ENCODE measurements at regions not wholly inside any gene's neighbourhood (a gene's known extent, or its start where the extent isn't known, plus 50 kb on each side); places are given as distances from the start of the nearest gene placed in this dataset.

DNA sequence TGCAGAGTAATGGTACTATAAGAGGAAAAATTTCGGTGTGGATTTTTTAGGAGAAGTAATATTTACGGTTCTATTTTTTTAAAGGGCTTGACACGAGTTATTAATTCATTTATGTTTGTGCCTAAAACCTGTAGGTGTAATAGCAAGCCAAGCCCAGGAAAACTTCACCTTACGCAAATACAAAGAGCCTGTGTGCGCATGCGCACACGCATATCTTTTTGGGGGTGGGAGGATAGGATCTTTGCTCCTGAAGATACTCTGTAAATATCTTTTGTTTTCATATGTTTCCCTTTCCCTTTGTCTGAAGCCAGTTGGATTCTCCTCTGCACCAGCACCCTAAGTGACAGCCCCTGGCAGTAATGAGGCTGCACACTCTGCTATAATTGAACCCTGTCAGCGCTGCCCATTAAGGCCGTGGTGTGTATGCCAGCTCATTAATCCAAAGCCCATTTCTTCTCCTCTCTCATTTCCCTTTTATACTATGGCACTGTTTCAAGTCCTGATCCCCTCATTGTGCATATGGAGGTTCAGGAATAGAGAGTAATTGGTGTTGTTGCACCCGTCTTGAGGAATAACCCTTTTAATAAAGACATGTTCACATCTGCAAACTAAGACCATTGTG is 327.2 kb upstream of the E2F7 start:
- FAIRE-seq, result no peak
- no peak for DNase-seq (ENCODE audit: insufficient read length, low spot score)
- no peak for TF ChIP-seq TAF1 (IDR thresholded peaks at IDR 0.05; ENCODE audit: low read depth, low read length)
- no peak for TF ChIP-seq SPI1 (IDR thresholded peaks at IDR 0.05; ENCODE audit: low read depth, low read length)
- TF ChIP-seq POLR2AphosphoS5 (IDR thresholded peaks at IDR 0.05; ENCODE audit: low read depth, low read length), result no peak
- no peak for TF ChIP-seq POLR2A (IDR thresholded peaks at IDR 0.05; ENCODE audit: low read depth, low read length)
- TF ChIP-seq PAX5 (IDR thresholded peaks at IDR 0.05; ENCODE audit: insufficient read depth, low read length, severe bottlenecking), result no peak
- no peak for TF ChIP-seq POU2F2 (IDR thresholded peaks at IDR 0.05; ENCODE audit: low read depth, low read length)

DNA sequence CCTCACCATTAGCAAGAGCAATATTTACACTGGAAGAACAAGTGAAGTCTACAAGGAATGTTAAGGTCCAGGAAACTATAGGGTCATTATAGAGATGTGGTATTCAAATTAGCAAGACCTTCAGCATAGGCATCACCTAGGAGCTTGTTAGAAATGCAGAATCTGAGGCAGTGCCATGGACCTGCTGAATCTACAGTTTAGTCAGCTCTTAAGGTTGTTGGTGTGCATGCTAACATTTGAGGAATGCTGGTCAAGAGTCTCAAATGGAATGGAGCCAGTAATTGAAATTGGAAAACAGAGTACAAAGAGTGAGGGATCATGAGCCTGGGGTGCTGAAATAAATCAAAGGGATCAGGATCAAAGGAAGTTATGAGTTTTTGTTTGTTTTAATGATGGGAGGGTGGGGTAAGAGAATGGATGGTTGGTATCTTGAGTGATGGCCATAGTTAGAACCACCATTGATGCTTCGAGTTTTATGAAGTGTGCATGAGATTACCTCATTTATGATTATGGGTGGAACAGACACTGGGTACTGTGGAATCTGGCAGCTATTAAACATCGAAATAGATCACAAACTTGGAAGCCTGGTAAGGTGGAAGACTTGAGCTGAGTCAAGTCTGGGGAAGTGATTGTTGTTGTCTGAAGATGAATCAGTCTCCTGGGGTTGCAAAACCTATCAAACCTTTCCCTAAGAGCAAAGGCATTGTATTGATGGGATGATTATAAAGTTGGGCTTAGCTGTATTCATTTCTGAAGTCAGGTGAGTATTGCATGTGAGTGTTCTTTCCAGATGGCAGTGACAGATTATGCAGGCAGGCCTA is 323.3 kb upstream of the E2F7 start:
- no peak for DNase-seq (ENCODE audit: insufficient read length, low spot score)
- FAIRE-seq, result no peak
- TF ChIP-seq POU2F2 (IDR thresholded peaks at IDR 0.05; ENCODE audit: low read depth, low read length), result no peak
- no peak for TF ChIP-seq POLR2AphosphoS5 (IDR thresholded peaks at IDR 0.05; ENCODE audit: low read depth, low read length)
- no peak for TF ChIP-seq TAF1 (IDR thresholded peaks at IDR 0.05; ENCODE audit: low read depth, low read length)
- TF ChIP-seq PAX5 (IDR thresholded peaks at IDR 0.05; ENCODE audit: insufficient read depth, low read length, severe bottlenecking), result no peak
- no peak for TF ChIP-seq POLR2A (IDR thresholded peaks at IDR 0.05; ENCODE audit: low read depth, low read length)
- TF ChIP-seq SPI1 (IDR thresholded peaks at IDR 0.05; ENCODE audit: low read depth, low read length), result no peak

DNA sequence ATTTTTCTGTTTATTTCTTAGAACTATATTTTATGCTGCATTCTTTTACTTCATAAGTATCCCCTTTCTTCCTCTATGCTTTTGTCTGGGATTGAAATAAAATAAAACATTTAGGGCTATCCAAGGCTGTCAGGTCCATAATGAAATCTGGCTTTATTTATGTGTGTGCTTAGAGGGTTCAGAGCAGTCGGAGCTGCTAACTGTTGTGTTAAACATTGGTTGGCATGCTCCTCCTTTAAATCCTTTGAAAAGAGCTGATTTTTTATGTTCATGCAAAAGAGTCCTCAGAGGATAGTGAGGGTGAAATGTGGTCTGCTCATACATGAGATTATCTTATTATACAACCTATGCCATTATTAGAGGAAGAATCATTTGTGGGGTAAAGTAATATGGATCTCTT is 322.3 kb upstream of the E2F7 start:
- FAIRE-seq (no peak), DNase-seq (ENCODE audit: insufficient read length, low spot score) (no peak)
- no peak for TF ChIP-seq POLR2AphosphoS5 (IDR thresholded peaks at IDR 0.05; ENCODE audit: low read depth, low read length)
- TF ChIP-seq SPI1 (IDR thresholded peaks at IDR 0.05; ENCODE audit: low read depth, low read length), result no peak
- no peak for TF ChIP-seq POLR2A (IDR thresholded peaks at IDR 0.05; ENCODE audit: low read depth, low read length)
- no peak for TF ChIP-seq PAX5 (IDR thresholded peaks at IDR 0.05; ENCODE audit: insufficient read depth, low read length, severe bottlenecking)

DNA sequence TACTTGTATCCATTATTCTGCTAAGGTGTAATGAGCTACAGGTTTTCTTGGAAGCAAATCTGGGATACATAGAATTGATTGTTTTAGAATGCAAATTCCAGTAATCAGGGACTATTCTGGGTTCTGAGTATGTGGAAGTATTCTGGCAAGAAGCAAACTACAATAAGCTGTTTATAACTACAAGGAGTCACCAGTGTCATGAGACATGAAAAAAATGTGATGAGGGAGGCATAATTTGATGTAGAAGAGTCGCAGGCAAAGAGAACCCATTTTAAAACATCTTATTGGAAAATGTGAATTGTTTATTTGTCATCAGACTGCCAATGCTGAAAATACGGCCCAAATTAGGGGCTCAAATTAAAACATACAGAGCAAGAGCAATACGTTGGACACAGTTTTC is 321.8 kb upstream of the E2F7 start:
- DNase-seq (ENCODE audit: insufficient read length, low spot score), result no peak
- FAIRE-seq, result no peak
- TF ChIP-seq POLR2AphosphoS5 (IDR thresholded peaks at IDR 0.05; ENCODE audit: low read depth, low read length) (no peak), PAX5 (IDR thresholded peaks at IDR 0.05; ENCODE audit: insufficient read depth, low read length, severe bottlenecking) (no peak), TAF1 (IDR thresholded peaks at IDR 0.05; ENCODE audit: low read depth, low read length) (no peak), POLR2A (IDR thresholded peaks at IDR 0.05; ENCODE audit: low read depth, low read length) (no peak), SPI1 (IDR thresholded peaks at IDR 0.05; ENCODE audit: low read depth, low read length) (no peak), POU2F2 (IDR thresholded peaks at IDR 0.05; ENCODE audit: low read depth, low read length) (no peak)

DNA sequence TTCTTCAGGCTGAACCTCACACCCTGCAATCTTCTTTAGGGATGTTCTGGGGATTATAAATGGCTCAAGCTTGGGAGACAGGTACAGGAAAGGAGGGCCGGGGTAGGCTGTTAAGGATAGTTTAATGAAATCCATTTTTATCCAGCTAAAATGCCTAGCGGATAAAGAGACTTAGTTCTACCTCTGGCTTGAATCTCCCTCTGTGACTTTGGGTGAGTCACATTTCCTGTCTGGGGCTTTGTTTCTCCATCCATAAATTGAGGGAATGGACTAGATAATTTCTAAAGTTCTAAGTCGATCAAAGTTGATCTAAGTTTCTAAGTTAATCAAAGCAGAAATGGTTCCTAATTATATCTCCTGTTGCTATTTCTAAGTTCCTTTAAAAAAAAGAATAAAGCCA is 319.6 kb upstream of the E2F7 start:
- no peak for DNase-seq (ENCODE audit: insufficient read length, low spot score)
- no peak for FAIRE-seq

DNA sequence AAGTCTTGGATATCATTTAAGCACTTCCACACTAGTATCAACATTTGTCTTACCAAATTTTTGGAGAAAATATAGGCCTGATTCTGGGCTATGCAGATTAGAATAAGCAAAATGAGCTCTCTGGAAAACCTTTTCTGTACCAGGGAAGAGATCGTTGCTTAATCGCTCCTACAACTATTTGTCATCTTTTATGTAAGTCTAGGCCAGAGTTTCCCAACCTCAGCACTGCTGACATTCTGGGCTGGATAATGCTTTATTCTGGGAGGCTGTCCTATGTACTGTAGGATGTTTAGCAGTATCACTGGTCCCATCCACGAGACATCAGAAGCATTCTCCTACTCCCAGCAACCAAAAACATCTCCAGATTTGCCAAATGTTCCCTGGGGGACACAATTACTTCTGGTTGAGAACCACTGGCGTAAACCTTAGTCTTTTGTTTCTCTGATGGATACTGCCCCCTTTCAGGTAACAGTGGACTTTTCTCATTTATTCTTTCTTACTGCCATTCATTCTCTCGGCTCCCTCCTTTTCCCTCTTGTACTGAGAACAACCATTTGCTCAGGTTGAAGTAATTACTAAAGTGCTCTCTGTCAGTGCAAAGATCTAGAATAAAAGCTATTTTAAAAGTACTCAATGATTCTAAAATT is 316.9 kb upstream of the E2F7 start:
- TF ChIP-seq POLR2A (IDR thresholded peaks at IDR 0.05; ENCODE audit: low read depth, low read length), result no peak
- TF ChIP-seq PAX5 (IDR thresholded peaks at IDR 0.05; ENCODE audit: insufficient read depth, low read length, severe bottlenecking), result no peak
- TF ChIP-seq TAF1 (IDR thresholded peaks at IDR 0.05; ENCODE audit: low read depth, low read length), result no peak
- no peak for TF ChIP-seq SPI1 (IDR thresholded peaks at IDR 0.05; ENCODE audit: low read depth, low read length)
- no peak for TF ChIP-seq POLR2AphosphoS5 (IDR thresholded peaks at IDR 0.05; ENCODE audit: low read depth, low read length)
- no peak for TF ChIP-seq POU2F2 (IDR thresholded peaks at IDR 0.05; ENCODE audit: low read depth, low read length)
- DNase-seq (ENCODE audit: insufficient read length, low spot score) (no peak), FAIRE-seq (no peak)

More for the DNA sequence above, 319.6 kb upstream of the E2F7 start:
- TF ChIP-seq TAF1 (IDR thresholded peaks at IDR 0.05; ENCODE audit: low read depth, low read length), result no peak

DNA sequence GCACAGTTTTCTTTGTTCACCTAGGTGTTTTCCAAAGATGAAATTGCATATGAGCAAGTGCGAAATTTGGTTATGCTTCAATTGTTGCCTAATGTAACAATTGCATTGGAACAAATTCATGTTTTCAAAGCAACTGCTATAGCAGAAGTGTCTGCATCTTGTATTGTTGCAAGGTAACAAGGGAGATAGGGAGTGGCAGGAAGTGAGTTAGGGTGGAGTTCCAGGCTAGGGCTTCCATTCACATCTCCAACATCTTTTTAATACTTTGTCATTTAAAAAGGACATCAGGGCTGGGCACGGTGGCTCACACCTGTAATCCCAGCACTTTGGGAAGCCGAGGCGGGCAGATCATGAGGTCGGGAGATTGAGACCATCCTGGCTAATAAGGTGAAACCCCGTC is 312.3 kb upstream of the E2F7 start:
- no peak for DNase-seq (ENCODE audit: insufficient read length, low spot score)
- TF ChIP-seq SPI1 (IDR thresholded peaks at IDR 0.05; ENCODE audit: low read depth, low read length), result no peak
- no peak for TF ChIP-seq PAX5 (IDR thresholded peaks at IDR 0.05; ENCODE audit: insufficient read depth, low read length, severe bottlenecking)
- no peak for TF ChIP-seq POLR2A (IDR thresholded peaks at IDR 0.05; ENCODE audit: low read depth, low read length)
- no peak for TF ChIP-seq TAF1 (IDR thresholded peaks at IDR 0.05; ENCODE audit: low read depth, low read length)
- TF ChIP-seq POU2F2 (IDR thresholded peaks at IDR 0.05; ENCODE audit: low read depth, low read length), result no peak
- no peak for TF ChIP-seq POLR2AphosphoS5 (IDR thresholded peaks at IDR 0.05; ENCODE audit: low read depth, low read length)
- no peak for FAIRE-seq

DNA sequence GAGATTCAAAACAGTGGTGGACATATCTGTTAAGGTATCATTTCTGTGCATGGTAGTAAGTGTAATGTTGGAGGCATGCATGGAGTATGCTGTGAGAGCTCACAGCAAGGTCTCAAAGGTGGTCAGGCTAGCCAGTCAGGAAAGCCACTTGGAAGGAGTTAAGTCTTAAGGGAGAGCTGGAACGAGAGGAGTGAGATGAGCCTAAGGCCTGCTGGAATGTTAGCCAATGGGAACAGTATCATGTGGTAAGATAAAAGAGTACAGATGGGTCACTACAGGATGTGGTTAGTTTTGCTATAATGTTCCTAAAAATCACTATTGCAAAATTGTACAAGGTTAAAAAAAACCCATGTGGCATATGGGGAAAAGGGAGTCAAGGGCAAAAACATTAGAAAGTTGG is 311.7 kb upstream of the E2F7 start:
- no peak for TF ChIP-seq POLR2AphosphoS5 (IDR thresholded peaks at IDR 0.05; ENCODE audit: low read depth, low read length)
- TF ChIP-seq POLR2A (IDR thresholded peaks at IDR 0.05; ENCODE audit: low read depth, low read length), result no peak
- TF ChIP-seq TAF1 (IDR thresholded peaks at IDR 0.05; ENCODE audit: low read depth, low read length), result no peak
- no peak for TF ChIP-seq POU2F2 (IDR thresholded peaks at IDR 0.05; ENCODE audit: low read depth, low read length)
- TF ChIP-seq PAX5 (IDR thresholded peaks at IDR 0.05; ENCODE audit: insufficient read depth, low read length, severe bottlenecking), result no peak
- TF ChIP-seq SPI1 (IDR thresholded peaks at IDR 0.05; ENCODE audit: low read depth, low read length), result no peak
- FAIRE-seq (no peak), DNase-seq (ENCODE audit: insufficient read length, low spot score) (no peak)

DNA sequence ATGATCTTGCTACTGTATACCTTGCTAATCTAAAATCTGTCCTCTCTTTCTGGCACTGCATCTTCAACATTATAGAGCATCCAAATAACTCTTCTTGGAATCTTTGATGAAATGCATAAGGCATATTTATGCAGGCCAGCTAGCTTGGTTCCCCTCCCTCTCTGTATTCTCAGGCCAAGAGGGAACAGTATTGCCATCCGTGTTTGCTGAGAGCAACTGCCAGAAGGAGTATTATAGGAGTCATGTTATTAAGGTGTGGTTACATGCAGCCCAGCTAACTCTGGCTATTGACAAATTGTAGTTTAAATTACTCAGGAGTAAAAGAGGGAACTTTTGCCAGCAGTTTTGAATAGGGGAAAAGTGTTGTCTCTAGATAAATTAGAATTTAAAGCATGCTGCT is 309.3 kb upstream of the E2F7 start:
- TF ChIP-seq SPI1 (IDR thresholded peaks at IDR 0.05; ENCODE audit: low read depth, low read length) (no peak), PAX5 (IDR thresholded peaks at IDR 0.05; ENCODE audit: insufficient read depth, low read length, severe bottlenecking) (no peak), POLR2AphosphoS5 (IDR thresholded peaks at IDR 0.05; ENCODE audit: low read depth, low read length) (no peak), POU2F2 (IDR thresholded peaks at IDR 0.05; ENCODE audit: low read depth, low read length) (no peak), POLR2A (IDR thresholded peaks at IDR 0.05; ENCODE audit: low read depth, low read length) (no peak), TAF1 (IDR thresholded peaks at IDR 0.05; ENCODE audit: low read depth, low read length) (no peak)
- no peak for FAIRE-seq

More for the DNA sequence above, 309.3 kb upstream of the E2F7 start:
- DNase-seq (ENCODE audit: insufficient read length, low spot score), result no peak
